HG02884 (cell line): ENCODE measurements at regions not wholly inside any gene's neighbourhood (a gene's known extent, or its start where the extent isn't known, plus 50 kb on each side); places are given as distances from the start of the nearest gene placed in this dataset.

Source experiments
- ATAC-seq: cut with Tn5 transposase; IDR thresholded peaks from one replicate; pipeline ENCODE4 v1.9.1; 2021; ENCODE audit warnings: mild to moderate bottlenecking, moderate library complexity; ENCODE audit not compliant: unreplicated experiment

DNA sequence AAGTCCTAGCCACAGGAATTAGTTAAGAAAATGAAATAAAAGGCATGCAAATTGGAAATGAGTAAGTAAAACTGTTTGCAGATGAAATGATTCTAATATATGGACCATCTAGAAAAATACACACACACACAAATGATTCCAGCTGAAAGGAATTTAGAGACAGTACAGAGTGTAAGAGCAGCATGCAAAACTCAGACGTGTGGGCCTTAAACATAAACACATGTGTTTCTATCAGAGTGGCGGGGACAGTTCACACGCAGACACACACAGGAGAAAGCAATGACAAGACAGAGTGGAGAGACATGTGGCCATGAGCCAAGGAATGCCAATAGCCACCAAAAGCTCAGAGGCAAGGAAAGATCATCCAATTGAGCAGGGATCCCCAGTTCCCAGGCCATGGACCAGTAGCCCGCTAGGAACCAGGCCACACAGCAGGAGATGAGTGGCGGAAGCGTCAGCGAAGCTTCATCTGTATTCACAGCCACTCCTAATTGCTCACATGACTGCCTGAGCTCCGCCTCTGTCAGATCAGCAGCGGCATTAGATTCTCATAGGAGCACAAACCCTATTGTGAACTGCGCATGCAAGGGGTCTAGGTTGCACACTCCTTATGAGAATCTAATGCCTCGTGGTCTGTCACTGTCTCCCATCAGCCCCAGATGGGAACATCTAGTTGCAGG is 155.4 kb downstream of the ARL4C start:
- ATAC-seq = no peak

DNA sequence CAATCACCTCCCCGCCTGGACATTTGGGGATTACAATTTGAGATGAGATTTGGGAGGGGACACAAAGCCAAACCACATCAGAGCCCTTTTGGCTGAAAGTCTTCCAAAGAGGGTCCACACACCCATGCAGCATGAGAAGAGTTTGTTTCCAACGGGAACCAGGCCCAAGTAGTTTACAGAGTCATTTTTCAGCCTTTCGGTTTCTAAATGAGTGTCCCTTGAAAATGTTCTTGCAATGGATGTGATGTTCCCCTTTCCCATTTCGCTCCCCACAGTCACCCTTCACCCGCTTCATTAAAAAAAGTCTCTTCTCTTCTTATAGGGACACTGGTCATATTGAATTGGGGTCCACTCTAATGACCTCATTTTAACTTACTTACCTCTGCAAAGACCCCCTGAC is 157.4 kb downstream of the ARL4C start:
- no peak for ATAC-seq

DNA sequence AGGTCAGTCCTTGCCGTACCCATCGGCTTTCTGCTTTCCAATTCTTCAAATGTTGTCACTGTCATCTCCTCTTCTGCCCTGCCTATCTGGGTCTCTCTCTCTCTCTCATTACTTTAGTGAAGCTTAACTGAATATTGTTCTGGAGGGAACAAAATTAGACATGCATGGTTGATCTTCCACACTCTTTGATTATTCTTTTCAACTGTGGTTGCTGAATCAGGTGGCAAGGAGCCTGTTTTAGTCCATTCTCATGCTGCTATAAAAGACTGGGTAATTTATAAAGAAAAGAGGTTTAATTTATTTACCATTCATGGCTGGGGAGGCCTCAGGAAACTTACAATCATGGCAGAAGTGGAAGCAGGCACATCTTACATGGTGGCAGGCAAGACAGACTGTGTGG is 157.9 kb downstream of the ARL4C start:
- no peak for ATAC-seq

DNA sequence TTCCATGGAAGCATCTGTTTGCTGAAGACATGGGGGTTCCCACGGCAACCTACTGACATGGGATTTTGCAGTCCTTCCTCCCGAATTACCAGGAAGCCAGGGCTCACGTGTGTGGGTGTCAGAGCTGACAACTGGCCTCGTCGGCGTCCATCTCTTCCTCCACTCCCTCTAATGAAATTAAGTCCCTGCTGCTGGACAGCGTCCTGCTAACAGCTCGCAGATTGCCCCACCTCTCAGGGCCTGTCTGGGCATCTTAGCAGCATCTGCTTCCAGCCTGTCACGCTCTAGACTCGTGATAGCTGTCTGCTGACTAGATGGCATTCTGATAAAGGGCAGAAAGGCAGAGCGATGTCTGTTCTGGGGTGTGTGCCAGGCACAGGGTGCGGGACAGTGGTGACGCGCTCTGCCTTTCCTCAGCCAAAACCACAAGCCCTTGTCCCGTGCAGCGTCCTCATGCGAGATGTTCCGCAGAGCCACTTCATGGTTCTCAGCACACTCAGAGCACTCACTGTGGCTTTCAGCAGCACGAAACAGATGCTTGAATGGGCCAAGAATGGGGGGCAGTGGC is 161.1 kb downstream of the ARL4C start:
- ATAC-seq = no peak

DNA sequence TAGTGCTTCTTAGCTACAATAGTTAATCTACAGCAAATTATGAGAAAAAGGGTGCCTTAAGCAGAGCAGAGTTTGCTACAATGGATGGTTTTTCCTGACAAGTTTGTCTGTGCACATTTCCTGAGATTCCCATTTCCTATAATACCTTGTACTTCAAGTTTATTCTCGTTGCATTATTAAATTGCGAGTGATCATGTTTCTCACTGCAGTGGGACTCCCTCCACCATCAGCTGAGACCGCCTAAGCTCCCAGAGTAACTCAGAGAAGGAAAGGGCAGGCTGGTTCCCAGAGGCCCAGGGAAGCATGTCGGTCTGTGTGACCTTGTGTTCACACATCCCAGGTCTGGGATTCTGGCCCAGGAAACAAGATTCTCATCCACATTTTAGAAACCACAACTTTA is 162.1 kb downstream of the ARL4C start:
- no peak for ATAC-seq

DNA sequence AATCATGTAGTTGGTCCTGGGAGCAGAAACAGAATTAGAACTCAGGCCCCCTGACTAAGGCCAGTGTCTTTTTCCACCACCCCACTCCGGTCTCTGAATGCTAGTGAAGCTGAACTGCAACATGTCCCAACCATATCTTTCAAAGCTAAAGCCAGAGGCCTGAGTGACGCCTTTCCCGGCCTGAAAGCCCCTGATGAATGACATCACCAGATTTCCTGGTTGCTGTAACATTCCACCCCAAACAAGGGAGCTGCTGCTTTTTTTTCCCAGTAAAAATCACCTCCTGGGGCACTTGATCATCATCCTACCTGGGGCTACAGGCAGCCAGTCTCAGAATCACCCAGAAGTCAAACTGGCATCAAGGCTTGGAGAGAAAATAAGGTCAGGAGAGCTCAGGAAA is 162.7 kb downstream of the ARL4C start:
- no peak for ATAC-seq

DNA sequence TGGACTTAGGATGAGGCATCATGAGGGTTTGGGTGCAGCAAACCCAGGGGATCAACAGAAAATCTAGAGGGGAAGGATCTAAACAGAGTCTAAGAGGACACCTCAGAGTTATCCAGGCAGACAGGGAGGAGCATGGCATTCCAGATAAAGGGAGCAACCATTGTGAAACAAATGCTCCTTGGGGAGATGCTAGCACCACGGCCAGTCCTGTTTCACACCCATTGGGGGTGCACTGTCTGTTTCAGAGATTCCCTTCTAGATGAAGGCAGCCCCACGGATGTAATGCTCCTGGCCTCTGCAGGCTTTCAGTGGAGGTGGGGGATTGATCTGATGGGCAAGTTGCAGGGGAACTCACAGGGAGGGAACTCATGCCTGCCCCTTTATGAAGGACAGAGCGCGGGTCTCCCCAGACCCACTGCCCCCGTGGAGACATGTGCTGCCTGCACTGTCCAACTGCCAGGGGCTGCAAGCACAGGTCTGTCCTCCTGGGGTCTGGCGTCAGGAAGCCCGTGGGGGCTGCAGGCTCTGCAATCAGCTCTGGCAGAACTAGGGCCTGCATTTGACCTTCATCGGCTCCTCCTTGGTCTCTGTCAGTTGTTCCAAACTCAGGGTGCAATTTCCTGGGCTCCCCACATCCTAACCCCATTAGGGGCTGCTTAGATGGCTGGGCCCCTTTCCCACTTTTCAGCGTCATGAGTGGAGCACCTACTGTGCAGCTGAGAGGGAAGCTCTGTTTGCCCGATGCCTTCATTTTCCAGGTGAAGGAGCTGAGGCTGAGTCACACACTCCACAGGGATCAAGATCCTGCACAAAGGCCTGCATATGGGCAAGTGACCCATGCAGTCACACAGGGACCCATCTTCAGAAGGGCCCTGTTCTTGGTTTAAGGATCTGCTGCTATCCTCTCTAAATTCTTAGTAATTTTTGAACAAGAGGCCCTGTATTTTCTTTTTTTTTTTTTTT is 163.4 kb downstream of the ARL4C start:
- no peak for ATAC-seq

DNA sequence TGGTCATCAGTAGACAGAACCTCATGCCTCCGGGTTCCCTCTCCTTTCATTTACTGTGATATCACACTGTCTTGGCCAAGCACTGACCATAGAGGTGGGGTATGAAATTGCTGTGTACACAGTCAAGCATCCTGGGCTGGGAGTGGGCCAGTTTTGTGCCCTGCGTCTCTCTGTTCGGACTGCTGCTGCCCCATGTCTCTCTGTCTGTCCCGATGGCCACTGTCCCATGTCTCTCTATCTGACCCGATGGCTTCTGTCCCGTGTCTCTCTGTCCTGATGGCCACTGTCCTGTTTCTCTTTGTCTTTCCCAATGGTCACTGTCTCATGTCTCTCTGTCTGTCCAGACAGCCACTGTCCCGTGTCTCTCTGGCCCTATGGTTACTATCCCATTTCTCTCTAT is 164.9 kb downstream of the ARL4C start:
- ATAC-seq = no peak

DNA sequence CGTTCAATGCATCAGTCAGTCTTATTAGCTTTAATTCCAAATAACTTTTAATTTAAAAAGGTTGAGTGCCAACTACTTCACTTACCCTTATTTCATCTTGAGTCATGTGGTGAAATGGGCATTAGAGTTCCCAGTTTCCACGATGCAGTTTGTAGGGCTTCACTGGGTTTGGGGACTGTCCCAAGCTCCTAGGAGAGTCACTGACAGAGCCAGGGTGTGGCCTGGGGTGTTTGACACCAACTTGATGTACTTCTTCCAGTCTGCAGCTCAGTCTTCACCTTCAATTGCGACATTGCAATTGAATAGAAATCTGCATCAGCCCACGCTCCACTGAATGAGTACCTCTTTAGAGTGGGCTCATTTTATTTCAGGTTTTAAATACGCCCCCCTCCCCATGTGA is 165.3 kb downstream of the ARL4C start:
- ATAC-seq = no peak

DNA sequence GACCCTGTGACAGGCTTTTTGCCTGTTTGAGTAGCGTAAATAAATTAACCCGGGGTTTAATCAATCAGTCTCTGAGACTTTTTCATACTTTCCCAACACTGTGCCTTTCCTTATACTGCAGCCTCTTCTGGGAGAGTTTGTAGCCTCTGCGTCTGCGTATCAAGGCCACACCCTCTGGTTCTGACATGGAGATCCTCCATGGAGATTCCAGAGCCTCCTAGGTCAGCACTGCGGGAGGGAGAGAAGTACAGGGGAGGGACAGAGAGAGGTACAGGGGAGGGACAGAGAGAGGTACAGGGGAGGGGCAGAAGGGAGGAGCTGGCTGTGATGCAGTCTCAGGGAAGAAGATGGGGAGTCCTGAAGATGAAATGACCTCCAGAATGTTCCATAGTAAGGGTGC is 166.0 kb downstream of the ARL4C start:
- no peak for ATAC-seq

DNA sequence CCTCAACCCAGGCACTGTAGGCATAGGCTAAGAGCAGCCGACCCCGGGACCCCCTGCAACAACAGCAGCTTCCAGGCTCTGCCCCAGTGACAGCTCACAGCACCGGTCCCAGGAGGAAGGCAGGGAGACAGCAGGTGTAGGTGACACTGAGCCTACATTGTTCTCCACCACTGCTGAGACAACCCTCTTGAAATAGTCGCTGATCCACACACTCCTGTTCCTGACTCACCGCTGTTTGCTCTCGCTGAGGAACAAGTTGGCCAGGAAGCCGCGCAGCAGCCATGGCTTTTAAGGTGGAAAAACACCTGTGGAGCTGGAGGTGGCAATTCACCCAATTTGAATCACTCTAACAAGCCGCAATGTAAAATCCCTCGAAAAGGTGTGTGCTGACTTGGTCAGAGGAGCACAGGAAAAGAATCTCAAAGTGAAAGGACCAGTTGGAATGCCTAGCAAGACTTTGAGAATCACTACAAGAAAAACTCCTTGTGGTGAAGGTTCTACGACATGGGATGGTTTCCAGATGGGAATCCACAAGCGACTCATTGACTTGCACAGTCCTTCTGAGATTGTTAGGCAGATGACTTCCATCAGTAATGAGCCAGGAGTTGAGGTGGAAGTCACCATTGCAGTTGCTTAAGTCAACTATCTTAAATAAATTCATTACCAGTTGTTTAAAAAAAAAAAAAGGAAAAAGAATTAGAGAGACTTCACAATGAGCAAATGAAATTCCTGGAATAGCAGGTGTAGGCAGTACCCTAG is 167.5 kb downstream of the ARL4C start:
- ATAC-seq = no peak

DNA sequence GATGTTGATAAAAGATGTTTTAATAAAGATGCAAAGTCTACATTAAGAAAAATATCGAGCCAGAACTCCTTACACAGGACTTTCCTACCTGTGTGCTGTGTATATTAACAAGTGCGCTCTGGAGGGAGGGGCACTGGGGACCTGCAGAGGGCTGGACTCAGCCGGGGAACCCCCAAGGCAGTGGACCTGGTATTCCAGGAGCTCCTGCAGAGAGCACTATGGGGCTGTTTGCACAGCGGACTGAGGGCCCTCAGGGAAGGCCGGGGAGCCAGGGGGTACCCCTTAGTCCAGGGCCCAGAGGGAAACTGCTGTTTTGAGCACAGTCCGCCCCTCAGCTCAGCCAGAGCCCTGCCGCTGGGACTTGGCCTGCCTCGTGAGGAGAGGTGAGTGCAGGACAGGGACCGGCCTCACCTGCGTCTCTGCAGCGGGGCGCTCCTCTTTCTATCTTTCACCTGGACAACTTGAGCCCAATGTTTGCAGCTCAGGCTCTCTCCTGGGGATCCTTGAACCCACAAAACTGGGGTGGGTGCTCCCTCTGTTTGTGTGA is 168.4 kb downstream of the ARL4C start:
- no peak for ATAC-seq

DNA sequence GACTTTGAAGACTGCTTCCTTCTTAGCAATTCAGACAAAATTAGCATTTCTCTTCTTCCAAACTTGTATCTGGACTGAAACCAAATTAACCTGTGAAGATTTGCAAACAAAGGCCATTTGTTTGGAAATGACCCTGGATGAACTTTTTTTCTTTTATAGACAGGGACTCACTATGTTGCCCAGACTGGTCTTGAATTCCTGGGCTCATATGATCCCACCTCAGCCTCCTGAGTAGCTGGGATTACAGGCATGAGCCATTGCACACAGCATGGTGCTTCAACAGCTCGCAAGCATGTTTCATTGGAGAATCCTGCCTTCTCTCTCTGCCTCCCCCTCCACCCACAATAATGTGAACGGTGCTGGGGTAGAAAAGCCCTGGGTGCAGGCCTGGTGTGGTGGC is 170.2 kb downstream of the ARL4C start:
- ATAC-seq = no peak

DNA sequence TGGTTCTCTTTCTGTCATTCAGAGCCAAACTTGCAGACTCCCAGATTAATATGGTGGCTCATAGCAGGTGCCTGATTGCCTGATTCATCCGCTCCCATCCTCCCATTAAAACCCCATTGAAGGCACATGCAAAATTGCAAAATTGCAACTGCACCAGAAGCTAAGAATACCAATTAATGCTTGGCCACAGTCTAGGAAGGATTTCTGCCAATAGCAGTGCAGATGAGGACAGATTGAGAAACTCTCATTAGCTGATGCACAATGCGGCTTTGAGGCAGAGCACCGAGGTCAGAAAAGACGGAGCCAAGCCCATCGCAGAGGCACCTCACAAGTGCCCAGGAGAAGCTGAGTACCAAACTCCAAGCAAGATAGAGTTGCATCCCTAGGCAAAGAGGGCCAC is 172.8 kb downstream of the ARL4C start:
- no peak for ATAC-seq

DNA sequence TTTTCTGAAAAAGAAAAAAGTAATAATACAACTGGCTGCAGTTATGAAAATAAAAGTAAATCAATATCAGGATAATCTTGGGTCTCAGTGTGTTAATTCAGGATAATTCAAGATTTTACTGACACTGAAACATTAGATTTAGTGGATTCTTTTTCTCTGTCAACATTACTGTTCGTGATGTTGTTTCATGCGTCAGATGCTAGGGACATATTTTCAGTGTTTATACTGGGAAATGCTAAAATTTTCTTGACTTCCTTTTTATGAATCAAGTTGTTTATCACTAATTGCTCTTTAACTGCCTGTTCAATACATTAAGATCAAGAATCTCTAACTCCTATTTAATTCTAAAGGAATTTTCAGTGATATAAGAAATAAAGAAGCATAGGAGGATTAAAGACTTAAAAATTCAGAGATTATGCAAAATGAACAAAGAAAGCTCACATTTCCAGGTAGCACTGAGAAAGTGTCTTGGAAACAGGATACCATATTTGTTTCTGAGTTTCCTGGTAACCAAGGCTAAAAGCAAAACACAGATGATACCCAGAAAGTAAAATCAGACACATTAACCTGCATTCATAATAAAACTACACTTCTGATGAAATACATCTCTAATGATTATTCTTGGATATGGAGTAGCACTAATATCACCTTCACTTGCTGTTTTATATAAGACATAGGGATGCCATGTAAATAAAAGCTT is 174.0 kb downstream of the ARL4C start:
- ATAC-seq = no peak

DNA sequence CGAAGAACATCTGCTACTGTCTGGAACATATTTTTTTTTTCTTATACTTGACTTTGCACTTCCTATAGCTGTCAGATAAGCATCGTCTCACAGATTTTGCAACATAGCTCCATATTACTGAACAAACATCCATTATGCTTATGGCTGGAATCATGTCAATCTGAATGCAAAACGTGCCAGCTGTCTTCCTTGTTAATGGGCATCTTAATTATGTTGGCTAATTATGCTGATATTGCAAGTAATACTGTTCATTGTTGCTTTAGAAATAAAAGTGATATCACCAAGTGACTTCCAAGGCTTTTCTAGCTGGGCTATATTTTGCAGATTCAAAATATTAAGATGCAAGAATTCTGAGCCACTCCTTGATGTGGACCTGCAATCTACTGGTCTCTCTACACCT is 176.8 kb downstream of the ARL4C start:
- no peak for ATAC-seq

DNA sequence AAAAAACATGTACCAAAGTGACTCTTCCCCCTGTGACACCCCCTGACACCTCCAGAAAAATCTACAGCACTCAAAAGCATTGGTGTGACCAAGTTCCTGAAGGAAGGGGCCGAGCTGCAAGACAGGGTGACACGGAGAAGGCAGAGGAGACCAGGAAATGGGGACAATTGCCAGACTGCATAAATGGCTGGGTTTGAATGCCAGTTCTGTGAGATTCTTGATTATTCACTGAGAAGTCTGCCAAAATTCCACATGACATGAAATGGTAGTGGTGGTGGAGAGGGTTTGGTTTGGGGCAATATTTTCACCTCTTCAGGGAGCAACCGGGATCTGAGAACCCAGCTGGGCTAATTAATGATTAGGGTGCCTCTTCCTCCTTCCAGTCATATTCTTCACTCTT is 178.5 kb downstream of the ARL4C start:
- ATAC-seq = no peak

DNA sequence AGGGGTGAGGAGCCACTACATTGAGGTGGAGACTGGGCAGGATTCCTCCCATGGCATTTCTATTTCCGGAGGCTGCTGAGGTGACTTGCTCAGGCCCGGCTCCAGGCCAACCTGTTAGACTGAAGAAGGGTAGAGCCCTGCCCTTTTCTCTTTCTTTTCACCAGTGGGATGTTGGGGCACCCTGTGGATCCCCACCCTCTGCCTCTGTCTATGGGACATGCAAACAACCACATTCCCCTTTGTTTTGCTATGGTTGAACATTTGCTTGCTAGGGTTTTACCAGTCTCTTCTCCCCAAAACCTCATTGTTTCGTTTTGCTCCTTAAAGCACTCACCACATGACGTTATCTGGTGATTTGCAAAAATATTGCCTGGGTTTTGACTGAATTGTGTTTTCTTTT is 183.3 kb downstream of the ARL4C start:
- no peak for ATAC-seq

DNA sequence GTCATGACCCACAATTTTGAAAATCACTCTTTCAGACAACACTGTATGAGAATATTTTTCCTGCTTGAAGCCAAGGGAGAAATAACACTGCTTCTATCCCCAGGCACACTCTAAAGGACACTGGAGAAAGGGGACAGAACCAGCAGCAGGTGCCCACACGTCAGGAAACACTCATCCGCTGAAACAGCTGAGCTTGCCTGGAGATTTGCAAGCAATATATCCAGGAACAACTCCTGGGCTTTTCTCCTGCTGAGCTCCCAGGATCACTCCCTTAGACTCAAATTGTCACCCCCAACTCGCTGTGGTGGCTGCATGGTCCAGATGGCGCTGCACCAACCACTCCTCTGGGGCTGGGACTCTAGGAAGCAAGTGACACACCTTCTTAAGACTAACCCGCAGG is 186.7 kb downstream of the ARL4C start:
- ATAC-seq = no peak

DNA sequence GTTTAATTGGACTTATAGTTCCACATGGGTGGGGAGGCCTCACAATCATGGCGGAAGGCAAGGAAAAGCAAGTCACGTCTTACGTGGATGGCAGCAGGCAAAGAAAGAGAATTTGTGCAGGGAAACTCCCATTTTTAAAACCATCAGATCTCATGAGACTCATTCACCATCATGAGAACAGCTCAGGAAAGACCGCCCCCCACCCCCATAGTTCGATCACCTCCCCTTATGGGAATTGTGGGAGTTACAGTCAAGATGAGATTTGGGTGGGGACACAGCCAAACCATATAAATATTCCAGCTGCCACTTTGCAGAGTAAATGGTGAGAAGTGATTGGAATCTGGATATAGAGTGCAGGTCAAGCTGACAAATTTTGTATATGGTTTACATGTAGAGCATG is 187.4 kb downstream of the ARL4C start:
- no peak for ATAC-seq
